ENCODE measurements at regions not wholly inside any gene's neighbourhood (a gene's known extent, or its start where the extent isn't known, plus 50 kb on each side); places are given as distances from the start of the nearest gene placed in this dataset.

- no peak overlapping the region for H3K4me3 ChIP-seq (ENCODE audit: low read depth, low read length)
- no peak for DNase-seq (ENCODE audit: low read depth)
- TF ChIP-seq CTCF (conservative IDR thresholded peaks at IDR 0.05; ENCODE audit: low read depth, low read length): no peak
Measured at GRCh38 chr10:52999681-53000080, 227.1 kb upstream of the MBL2 start.

- H3K4me3 ChIP-seq (ENCODE audit: low read depth, low read length): no peak overlapping the region
- no peak for TF ChIP-seq CTCF (conservative IDR thresholded peaks at IDR 0.05; ENCODE audit: low read depth, low read length)
- no peak for DNase-seq (ENCODE audit: low read depth)
Measured at GRCh38 chr10:52999258-52999657, 226.7 kb upstream of the MBL2 start.

- no peak for TF ChIP-seq CTCF (conservative IDR thresholded peaks at IDR 0.05; ENCODE audit: low read depth, low read length)
- H3K4me3 ChIP-seq (ENCODE audit: low read depth, low read length): no peak overlapping the region
Measured at GRCh38 chr10:52997007-52997406, 224.4 kb upstream of the MBL2 start.

GRCh38 chr10:52994370-52994769 is 221.8 kb upstream of the MBL2 start:
- TF ChIP-seq CTCF (conservative IDR thresholded peaks at IDR 0.05; ENCODE audit: low read depth, low read length): no peak
- no peak for DNase-seq (ENCODE audit: low read depth)
- no peak overlapping the region for H3K4me3 ChIP-seq (ENCODE audit: low read depth, low read length)

More at GRCh38 chr10:52997007-52997406, 224.4 kb upstream of the MBL2 start:
- no peak for DNase-seq (ENCODE audit: low read depth)

GRCh38 chr10:52993109-52993508 is 220.5 kb upstream of the MBL2 start:
- DNase-seq (ENCODE audit: low read depth): no peak
- no peak overlapping the region for H3K4me3 ChIP-seq (ENCODE audit: low read depth, low read length)
- no peak for TF ChIP-seq CTCF (conservative IDR thresholded peaks at IDR 0.05; ENCODE audit: low read depth, low read length)

GRCh38 chr10:52992567-52992966 is 220.0 kb upstream of the MBL2 start:
- TF ChIP-seq CTCF (conservative IDR thresholded peaks at IDR 0.05; ENCODE audit: low read depth, low read length): no peak
- no peak overlapping the region for H3K4me3 ChIP-seq (ENCODE audit: low read depth, low read length)
- DNase-seq (ENCODE audit: low read depth): no peak

- no peak overlapping the region for H3K4me3 ChIP-seq (ENCODE audit: low read depth, low read length)
- no peak for DNase-seq (ENCODE audit: low read depth)
- TF ChIP-seq CTCF (conservative IDR thresholded peaks at IDR 0.05; ENCODE audit: low read depth, low read length): no peak
Measured at GRCh38 chr10:52988923-52989322, 216.3 kb upstream of the MBL2 start.
